22Rv1 (cell line): ENCODE measurements at regions not wholly inside any gene's neighbourhood (a gene's known extent, or its start where the extent isn't known, plus 50 kb on each side); places are given as distances from the start of the nearest gene placed in this dataset.

Experiments used
- ZFX ChIP-seq: fragments of 450-650 bp; IDR thresholded peaks from 2 replicates; pipeline ENCODE4 v1.6.1; 2017; ENCODE audit warnings: antibody characterized with exemption, borderline replicate concordance
- TF ChIP-seq, protein P1 (sequence below): fragments of 450-650 bp; IDR thresholded peaks from 2 replicates; pipeline ENCODE4 v1.5.1; 2017; ENCODE audit warnings: mild to moderate bottlenecking

DNA sequence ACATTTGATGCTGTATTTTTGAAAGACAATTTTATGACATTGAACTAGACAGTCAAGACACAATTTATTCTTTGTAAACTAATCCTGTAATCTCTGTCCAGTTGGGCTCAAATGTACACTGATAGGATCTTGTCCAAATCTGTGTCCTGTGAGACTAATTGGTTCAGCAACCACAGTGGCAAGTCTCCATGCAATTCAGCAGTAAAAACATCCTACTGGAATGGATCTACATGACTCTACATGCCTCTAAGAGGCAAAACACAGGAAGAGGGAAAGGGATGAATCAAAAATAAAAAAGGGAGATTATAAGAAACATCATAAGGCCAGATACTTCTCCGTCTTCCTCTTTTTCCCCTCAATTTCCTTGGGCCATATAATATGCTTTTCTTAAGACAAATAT, 1164.2 kb downstream of the NLGN4Y start:
- TF ChIP-seq, protein P1, sequence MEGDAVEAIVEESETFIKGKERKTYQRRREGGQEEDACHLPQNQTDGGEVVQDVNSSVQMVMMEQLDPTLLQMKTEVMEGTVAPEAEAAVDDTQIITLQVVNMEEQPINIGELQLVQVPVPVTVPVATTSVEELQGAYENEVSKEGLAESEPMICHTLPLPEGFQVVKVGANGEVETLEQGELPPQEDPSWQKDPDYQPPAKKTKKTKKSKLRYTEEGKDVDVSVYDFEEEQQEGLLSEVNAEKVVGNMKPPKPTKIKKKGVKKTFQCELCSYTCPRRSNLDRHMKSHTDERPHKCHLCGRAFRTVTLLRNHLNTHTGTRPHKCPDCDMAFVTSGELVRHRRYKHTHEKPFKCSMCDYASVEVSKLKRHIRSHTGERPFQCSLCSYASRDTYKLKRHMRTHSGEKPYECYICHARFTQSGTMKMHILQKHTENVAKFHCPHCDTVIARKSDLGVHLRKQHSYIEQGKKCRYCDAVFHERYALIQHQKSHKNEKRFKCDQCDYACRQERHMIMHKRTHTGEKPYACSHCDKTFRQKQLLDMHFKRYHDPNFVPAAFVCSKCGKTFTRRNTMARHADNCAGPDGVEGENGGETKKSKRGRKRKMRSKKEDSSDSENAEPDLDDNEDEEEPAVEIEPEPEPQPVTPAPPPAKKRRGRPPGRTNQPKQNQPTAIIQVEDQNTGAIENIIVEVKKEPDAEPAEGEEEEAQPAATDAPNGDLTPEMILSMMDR, result no peak
- no peak for TF ChIP-seq ZFX
